ENCODE measurements at regions not wholly inside any gene's neighbourhood (a gene's known extent, or its start where the extent isn't known, plus 50 kb on each side); places are given as distances from the start of the nearest gene placed in this dataset.

DNA sequence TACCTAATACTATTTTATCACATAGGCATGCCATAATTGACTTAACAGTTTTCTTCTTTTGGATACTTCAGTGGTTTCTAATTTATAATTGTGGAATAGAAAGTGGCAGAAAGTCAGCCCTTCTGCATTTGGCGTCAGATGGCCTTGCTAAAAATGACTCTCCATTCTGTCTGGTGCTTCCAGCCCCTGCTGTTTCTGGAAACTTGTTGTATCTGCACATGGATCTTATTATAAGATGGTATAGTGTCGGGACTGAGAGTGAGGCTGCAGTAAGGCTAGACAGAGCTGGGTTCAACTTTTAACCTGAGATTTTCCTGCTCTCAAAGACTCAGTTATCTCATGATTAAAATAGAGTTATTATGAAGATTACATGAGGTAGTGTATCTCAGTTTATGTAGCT lies 74.8 kb upstream of the WDR72 start:
- no peaks in the 10 kb centered on the region for H3K36me3 ChIP-seq
- H3K9me3 ChIP-seq (ENCODE audit: severe bottlenecking) = no peaks in the 10 kb centered on the region
- no peaks in the 10 kb centered on the region for H3K27me3 ChIP-seq (ENCODE audit: insufficient read depth, low read depth, severe bottlenecking)
- DNase-seq = no peak
- no peak overlapping the region for H3K27ac ChIP-seq
- H3K4me3 ChIP-seq (ENCODE audit: low read depth, low read length) = no peak overlapping the region
- TF ChIP-seq, protein P1, sequence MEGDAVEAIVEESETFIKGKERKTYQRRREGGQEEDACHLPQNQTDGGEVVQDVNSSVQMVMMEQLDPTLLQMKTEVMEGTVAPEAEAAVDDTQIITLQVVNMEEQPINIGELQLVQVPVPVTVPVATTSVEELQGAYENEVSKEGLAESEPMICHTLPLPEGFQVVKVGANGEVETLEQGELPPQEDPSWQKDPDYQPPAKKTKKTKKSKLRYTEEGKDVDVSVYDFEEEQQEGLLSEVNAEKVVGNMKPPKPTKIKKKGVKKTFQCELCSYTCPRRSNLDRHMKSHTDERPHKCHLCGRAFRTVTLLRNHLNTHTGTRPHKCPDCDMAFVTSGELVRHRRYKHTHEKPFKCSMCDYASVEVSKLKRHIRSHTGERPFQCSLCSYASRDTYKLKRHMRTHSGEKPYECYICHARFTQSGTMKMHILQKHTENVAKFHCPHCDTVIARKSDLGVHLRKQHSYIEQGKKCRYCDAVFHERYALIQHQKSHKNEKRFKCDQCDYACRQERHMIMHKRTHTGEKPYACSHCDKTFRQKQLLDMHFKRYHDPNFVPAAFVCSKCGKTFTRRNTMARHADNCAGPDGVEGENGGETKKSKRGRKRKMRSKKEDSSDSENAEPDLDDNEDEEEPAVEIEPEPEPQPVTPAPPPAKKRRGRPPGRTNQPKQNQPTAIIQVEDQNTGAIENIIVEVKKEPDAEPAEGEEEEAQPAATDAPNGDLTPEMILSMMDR (IDR thresholded peaks at IDR 0.05; ENCODE audit: low read depth, low read length) = no peak

DNA sequence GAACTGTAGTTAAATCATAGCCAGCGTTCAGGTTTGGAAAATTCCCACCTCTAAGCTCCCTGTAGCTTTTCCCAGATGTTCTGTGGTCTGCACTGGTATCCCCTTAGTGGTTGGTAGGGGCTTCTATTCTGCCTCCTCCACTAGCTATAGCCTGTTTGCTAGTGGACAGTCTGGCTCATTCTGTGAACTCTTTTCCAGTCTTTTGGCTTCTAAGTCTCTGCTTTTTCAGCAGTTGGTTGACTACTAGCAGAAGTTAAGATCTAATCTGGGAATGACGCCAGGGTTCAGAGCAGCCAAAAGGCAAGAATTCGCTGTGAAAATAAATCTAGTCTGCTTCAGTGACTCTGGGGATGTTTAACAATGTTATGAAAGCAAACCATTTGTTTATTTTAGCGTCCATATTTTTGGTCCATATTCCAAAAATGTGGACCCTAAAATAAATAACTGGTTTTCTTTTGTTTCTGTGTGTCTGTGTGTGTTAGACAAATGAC lies 73.7 kb upstream of the WDR72 start:
- H3K27ac ChIP-seq = no peak overlapping the region
- no peak overlapping the region for H3K4me3 ChIP-seq (ENCODE audit: low read depth, low read length)
- no peaks in the 10 kb centered on the region for H3K27me3 ChIP-seq (ENCODE audit: insufficient read depth, low read depth, severe bottlenecking)
- H3K9me3 ChIP-seq (ENCODE audit: severe bottlenecking) = no peaks in the 10 kb centered on the region
- H3K36me3 ChIP-seq = no peaks in the 10 kb centered on the region
- TF ChIP-seq, protein P1 (IDR thresholded peaks at IDR 0.05; ENCODE audit: low read depth, low read length) = no peak
- no peak for DNase-seq

DNA sequence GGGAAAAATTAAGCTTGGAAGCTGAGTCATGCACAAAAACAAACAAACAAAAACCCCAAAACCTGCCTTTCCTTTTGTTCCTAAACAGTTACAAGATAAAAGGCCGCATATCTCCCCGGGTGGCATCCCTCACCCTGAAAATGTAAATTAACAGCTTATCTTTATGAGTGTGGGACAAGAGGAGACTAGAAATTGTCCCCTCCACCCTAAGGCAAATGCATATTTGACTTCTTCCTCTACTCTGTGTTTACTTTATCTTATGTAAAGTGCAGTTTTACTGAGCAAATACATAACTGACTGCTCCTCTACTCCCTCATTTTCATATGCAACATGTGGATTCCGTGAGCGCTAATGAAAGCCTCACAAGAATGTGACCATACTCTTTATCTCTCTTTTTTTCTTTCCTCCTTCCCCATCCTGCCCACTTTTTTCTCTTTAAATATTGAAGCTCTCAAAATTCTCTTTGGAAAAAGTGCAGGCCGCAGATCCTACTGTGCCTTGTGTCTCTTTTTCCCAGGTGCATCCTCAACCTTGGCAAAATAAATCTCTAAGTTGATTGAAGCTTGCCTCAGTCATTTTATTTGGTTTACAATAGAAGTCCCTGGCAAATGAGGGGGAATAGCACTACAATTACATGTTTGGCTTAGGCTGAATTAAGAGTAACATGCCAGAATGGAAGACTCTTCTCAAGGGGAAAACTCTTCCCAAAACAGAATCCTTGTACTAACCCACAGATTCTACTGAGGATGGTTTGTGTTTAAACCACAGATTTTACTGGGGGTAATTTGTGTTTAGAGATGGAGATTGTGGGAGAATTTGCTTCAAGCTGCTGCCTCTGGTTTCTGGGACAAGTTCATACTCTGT lies 72.7 kb upstream of the WDR72 start:
- no peak overlapping the region for H3K4me3 ChIP-seq (ENCODE audit: low read depth, low read length)
- TF ChIP-seq, protein P1 (IDR thresholded peaks at IDR 0.05; ENCODE audit: low read depth, low read length) = no peak
- no peak overlapping the region for H3K27ac ChIP-seq

DNA sequence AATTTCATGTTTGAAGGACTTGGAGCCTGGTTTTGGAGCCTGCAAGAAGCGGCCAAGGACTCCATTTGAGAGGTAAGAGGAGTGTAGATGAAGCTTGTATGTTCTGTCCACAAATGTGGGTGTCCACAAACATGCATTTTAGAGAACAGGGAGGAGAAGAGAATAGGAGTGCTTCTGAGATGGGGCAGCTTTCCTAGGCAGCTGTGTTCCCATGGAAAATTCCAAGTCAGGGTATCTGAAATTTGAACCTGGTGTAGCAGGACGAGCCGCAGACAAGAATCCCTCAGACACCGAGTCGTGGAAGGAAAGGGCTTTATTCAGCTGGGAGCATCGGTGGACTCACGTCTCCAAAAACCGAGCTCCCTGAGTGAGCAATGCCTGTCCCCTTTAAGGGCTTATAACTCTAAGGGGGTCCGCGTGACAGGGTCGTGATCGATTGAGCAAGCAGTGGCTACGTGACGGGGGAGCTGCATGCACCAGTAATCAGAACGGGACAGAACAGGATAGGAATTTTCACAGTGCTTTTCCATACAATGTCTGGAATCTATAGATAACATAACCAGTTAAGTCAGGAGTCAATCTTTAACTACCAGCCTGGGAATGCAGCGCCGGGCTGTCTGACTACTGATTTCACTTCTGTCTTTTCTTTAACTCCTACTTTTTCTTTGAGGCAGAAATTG lies 71.4 kb upstream of the WDR72 start:
- Histone ChIP-seq H3K9me3 (ENCODE audit: severe bottlenecking) (no peaks in the 10 kb centered on the region), H3K27ac (no peak overlapping the region), H3K36me3 (no peaks in the 10 kb centered on the region), H3K27me3 (ENCODE audit: insufficient read depth, low read depth, severe bottlenecking) (no peaks in the 10 kb centered on the region), H3K4me3 (ENCODE audit: low read depth, low read length) (no peak overlapping the region)
- DNase-seq = no peak
- TF ChIP-seq, protein P1 (IDR thresholded peaks at IDR 0.05; ENCODE audit: low read depth, low read length) = no peak

More for the DNA sequence above, 72.7 kb upstream of the WDR72 start:
- Histone ChIP-seq H3K36me3 (no peaks in the 10 kb centered on the region), H3K9me3 (ENCODE audit: severe bottlenecking) (no peaks in the 10 kb centered on the region), H3K27me3 (ENCODE audit: insufficient read depth, low read depth, severe bottlenecking) (no peaks in the 10 kb centered on the region)
- DNase-seq = no peak

DNA sequence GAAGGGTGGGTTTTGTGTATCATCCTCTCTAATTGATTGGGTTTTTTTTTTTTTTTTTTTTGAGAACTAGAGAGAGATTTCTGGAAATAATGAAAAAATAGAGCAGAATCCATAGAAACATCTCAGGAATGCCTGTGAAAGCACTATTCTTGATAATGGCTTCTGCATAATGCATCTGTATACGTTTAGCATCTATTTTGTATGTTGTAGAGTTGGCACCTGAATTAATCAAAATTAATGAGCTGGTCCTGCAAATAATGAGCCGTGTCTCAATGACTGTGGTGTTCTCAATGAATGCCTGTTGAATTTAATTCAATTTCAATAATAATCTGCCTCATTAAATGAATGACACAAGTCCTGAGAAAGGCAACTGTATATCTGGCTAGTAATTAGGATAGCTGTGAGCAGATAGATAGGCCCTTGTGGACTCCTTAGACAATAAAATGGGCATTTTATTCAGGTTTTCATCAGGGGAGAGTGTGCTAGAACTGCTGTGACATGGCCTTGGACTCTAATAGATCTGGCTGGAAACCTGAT lies 70.5 kb upstream of the WDR72 start:
- H3K27me3 ChIP-seq (ENCODE audit: insufficient read depth, low read depth, severe bottlenecking) = no peaks in the 10 kb centered on the region
- TF ChIP-seq, protein P1 (IDR thresholded peaks at IDR 0.05; ENCODE audit: low read depth, low read length) = no peak
- no peak for DNase-seq

More for the DNA sequence above, 70.5 kb upstream of the WDR72 start:
- H3K36me3 ChIP-seq = no peaks in the 10 kb centered on the region
- no peak overlapping the region for H3K27ac ChIP-seq
- no peaks in the 10 kb centered on the region for H3K9me3 ChIP-seq (ENCODE audit: severe bottlenecking)
- H3K4me3 ChIP-seq (ENCODE audit: low read depth, low read length) = no peak overlapping the region
